ENCODE measurements at regions not wholly inside any gene's neighbourhood (a gene's known extent, or its start where the extent isn't known, plus 50 kb on each side); places are given as distances from the start of the nearest gene placed in this dataset.

- TF ChIP-seq CTCF (IDR thresholded peaks at IDR 0.05) (no peak), POLR2A (IDR thresholded peaks at IDR 0.05) (no peak)
These were observed 493.9 kb upstream of the MAP2 start for GRCh38 chr2:208929894-208930427.
